GM19397 (cell line): ENCODE measurements at regions not wholly inside any gene's neighbourhood (a gene's known extent, or its start where the extent isn't known, plus 50 kb on each side); places are given as distances from the start of the nearest gene placed in this dataset.
A peak's percentile ranks its signal among the peaks of the same experiment; 100 is the strongest.

ENCODE experiments used
- ATAC-seq: cut with Tn5 transposase; IDR thresholded peaks from one replicate; pipeline ENCODE4 v1.9.1; 2021; ENCODE audit warnings: mild to moderate bottlenecking, moderate library complexity; ENCODE audit not compliant: unreplicated experiment

- no peak for ATAC-seq
These were observed 390.5 kb downstream of the QKI start for GRCh38 chr6:163804991-163805390.

GRCh38 chr6:163802267-163802666, 387.7 kb downstream of the QKI start:
- ATAC-seq: no peak

GRCh38 chr6:163797296-163797845, 382.9 kb downstream of the QKI start:
- no peak for ATAC-seq

- ATAC-seq: no peak
These were observed 378.8 kb downstream of the QKI start for GRCh38 chr6:163793011-163793983.

GRCh38 chr6:163790266-163790840, 375.8 kb downstream of the QKI start:
- ATAC-seq: no peak

- ATAC-seq: no peak
These were observed 374.8 kb downstream of the QKI start for GRCh38 chr6:163789199-163789810.

- no peak for ATAC-seq
These were observed 372.6 kb downstream of the QKI start for GRCh38 chr6:163786995-163787671.

- ATAC-seq: peak; percentile 61
These were observed 368.0 kb downstream of the QKI start for GRCh38 chr6:163782436-163783003.

- no peak for ATAC-seq
These were observed 366.5 kb downstream of the QKI start for GRCh38 chr6:163780994-163781393.

GRCh38 chr6:163779727-163780284, 365.3 kb downstream of the QKI start:
- no peak for ATAC-seq

GRCh38 chr6:163777716-163778115, 363.2 kb downstream of the QKI start:
- no peak for ATAC-seq

GRCh38 chr6:163776906-163777686, 362.6 kb downstream of the QKI start:
- ATAC-seq: no peak

GRCh38 chr6:163776196-163776905, 361.8 kb downstream of the QKI start:
- no peak for ATAC-seq

- ATAC-seq: no peak
These were observed 360.8 kb downstream of the QKI start for GRCh38 chr6:163775313-163775712.

- ATAC-seq: no peak
These were observed 360.0 kb downstream of the QKI start for GRCh38 chr6:163774485-163774884.

- ATAC-seq: no peak
These were observed 359.1 kb downstream of the QKI start for GRCh38 chr6:163773646-163774045.

- no peak for ATAC-seq
These were observed 358.2 kb downstream of the QKI start for GRCh38 chr6:163772701-163773100.

- ATAC-seq: no peak
These were observed 356.7 kb downstream of the QKI start for GRCh38 chr6:163771180-163771579.

GRCh38 chr6:163768905-163769304, 354.4 kb downstream of the QKI start:
- no peak for ATAC-seq
